ENCODE measurements at regions not wholly inside any gene's neighbourhood (a gene's known extent, or its start where the extent isn't known, plus 50 kb on each side); places are given as distances from the start of the nearest gene placed in this dataset.

DNA sequence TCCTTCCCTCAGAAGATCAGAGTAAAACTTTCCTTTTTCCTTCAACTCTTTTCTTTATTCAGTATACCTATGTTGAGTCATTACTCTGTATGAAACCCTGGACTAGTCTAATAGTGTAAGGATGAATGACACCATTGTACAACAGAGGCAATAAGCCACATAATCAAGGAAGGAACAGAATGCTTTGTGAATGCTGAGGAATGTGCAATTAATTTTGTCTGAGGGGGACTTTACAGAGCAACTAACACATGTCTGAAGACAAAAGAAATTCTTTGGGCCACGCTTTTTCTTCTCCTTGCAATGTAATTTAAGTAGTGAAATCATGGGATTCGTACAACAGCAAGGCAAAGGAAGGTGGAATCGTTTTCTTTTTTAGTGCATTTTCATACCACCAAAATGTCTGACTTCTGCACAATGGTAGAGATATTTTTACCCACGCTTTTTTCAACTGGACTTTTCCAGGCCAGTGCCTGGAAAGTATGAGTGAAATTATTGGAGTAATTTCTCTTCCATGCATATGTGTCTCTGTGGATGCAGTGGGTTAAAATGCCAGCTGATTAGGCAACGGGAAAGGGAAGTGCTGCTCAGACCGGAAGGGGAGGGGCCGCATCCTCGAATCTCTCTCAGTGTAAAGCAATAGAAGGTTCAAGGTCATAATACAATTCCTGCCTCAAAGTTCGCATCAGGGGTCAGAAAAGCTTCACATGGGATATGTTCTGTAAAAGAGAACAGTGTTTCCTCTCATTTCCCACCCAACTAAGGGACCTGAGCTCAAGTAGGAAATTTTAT lies 89.9 kb upstream of the MTHFD1L start:
- H3K27ac ChIP-seq (ENCODE audit: extremely low read depth, low read depth, low read length): no peak overlapping the region
- peaks cover 2% of the 10 kb centered on the region; the same call in 1 of the 2 replicates for H3K9me3 ChIP-seq (ENCODE audit: control insufficient read depth, insufficient read depth, low read depth, low read length)
- TF ChIP-seq, protein P1, sequence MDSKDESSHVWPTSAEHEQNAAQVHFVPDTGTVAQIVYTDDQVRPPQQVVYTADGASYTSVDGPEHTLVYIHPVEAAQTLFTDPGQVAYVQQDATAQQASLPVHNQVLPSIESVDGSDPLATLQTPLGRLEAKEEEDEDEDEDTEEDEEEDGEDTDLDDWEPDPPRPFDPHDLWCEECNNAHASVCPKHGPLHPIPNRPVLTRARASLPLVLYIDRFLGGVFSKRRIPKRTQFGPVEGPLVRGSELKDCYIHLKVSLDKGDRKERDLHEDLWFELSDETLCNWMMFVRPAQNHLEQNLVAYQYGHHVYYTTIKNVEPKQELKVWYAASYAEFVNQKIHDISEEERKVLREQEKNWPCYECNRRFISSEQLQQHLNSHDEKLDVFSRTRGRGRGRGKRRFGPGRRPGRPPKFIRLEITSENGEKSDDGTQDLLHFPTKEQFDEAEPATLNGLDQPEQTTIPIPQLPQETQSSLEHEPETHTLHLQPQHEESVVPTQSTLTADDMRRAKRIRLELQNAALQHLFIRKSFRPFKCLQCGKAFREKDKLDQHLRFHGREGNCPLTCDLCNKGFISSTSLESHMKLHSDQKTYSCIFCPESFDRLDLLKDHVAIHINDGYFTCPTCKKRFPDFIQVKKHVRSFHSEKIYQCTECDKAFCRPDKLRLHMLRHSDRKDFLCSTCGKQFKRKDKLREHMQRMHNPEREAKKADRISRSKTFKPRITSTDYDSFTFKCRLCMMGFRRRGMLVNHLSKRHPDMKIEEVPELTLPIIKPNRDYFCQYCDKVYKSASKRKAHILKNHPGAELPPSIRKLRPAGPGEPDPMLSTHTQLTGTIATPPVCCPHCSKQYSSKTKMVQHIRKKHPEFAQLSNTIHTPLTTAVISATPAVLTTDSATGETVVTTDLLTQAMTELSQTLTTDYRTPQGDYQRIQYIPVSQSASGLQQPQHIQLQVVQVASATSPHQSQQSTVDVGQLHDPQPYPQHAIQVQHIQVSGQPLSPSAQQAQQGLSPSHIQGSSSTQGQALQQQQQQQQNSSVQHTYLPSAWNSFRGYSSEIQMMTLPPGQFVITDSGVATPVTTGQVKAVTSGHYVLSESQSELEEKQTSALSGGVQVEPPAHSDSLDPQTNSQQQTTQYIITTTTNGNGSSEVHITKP (tag by site-specific recombination; IDR thresholded peaks at IDR 0.05): 0 out of 2 replicates have a peak, but pooled peaks have one; percentile 23
- TF ChIP-seq ZNF560 (tag by site-specific recombination; IDR thresholded peaks at IDR 0.05; ENCODE audit: borderline replicate concordance) (no peak), TRIM28 (IDR thresholded peaks at IDR 0.05; ENCODE audit: borderline replicate concordance, low read length) (no peak), ZNF558 (tag by site-specific recombination; IDR thresholded peaks at IDR 0.05) (no peak)
- H3K4me1 ChIP-seq (ENCODE audit: control insufficient read depth, insufficient read depth, low read length): no peaks in the 10 kb centered on the region
- H3K36me3 ChIP-seq (ENCODE audit: control insufficient read depth in 2 of 2, insufficient read depth in 1 of 2, low read length in 2 of 2): peaks cover 0 to 3% of the 10 kb centered on the region in 2 experiments; a peak in 1 of 3 replicates
- CTCF ChIA-PET: no interaction called here
- POLR2A ChIA-PET: no interaction called here
- H3K4me3 ChIP-seq (ENCODE audit: low read depth, low read length): no peak overlapping the region

DNA sequence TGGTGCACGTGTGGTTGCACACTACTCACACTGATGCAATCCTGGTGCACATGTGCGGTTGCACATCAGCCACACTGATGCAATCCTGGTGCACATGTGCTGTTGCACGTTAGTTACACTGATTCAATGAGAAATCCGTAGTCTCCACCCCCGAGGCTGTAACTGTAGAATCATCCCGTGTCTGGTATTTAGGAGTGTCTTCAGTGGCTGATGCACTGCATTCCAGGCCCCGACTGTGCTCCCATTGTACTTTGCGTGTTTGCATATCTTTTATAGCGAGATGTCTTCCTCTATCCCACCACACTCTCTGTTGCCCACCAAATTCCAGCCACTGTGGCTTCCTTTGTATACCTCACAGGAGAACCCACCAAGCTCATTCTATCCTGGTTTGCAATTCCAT lies 87.8 kb upstream of the MTHFD1L start:
- POLR2A ChIA-PET: no interaction called here

More for the DNA sequence above, 87.8 kb upstream of the MTHFD1L start:
- peaks cover 2% of the 10 kb centered on the region; the same call in 1 of the 2 replicates for H3K9me3 ChIP-seq (ENCODE audit: control insufficient read depth, insufficient read depth, low read depth, low read length)
- no peaks in the 10 kb centered on the region for H3K4me1 ChIP-seq (ENCODE audit: control insufficient read depth, insufficient read depth, low read length)
- H3K36me3 ChIP-seq (ENCODE audit: control insufficient read depth in 2 of 2, insufficient read depth in 1 of 2, low read length in 2 of 2): peaks cover 0 to 3% of the 10 kb centered on the region in 2 experiments; a peak in 2 of 3 replicates
- H3K27ac ChIP-seq (ENCODE audit: extremely low read depth, low read depth, low read length): no peak overlapping the region
- CTCF ChIA-PET: no interaction called here
- no peak overlapping the region for H3K4me3 ChIP-seq (ENCODE audit: low read depth, low read length)
- no peak for TF ChIP-seq ZNF169 (tag by site-specific recombination; IDR thresholded peaks at IDR 0.05)
- TF ChIP-seq, protein P2, sequence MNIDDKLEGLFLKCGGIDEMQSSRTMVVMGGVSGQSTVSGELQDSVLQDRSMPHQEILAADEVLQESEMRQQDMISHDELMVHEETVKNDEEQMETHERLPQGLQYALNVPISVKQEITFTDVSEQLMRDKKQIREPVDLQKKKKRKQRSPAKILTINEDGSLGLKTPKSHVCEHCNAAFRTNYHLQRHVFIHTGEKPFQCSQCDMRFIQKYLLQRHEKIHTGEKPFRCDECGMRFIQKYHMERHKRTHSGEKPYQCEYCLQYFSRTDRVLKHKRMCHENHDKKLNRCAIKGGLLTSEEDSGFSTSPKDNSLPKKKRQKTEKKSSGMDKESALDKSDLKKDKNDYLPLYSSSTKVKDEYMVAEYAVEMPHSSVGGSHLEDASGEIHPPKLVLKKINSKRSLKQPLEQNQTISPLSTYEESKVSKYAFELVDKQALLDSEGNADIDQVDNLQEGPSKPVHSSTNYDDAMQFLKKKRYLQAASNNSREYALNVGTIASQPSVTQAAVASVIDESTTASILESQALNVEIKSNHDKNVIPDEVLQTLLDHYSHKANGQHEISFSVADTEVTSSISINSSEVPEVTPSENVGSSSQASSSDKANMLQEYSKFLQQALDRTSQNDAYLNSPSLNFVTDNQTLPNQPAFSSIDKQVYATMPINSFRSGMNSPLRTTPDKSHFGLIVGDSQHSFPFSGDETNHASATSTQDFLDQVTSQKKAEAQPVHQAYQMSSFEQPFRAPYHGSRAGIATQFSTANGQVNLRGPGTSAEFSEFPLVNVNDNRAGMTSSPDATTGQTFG (tag by site-specific recombination; IDR thresholded peaks at IDR 0.05; ENCODE audit: borderline replicate concordance): no peak
- no peak for TF ChIP-seq EGR2 (tag by site-specific recombination; IDR thresholded peaks at IDR 0.05; ENCODE audit: low read depth)
- TF ChIP-seq ZNF133 (tag by site-specific recombination; IDR thresholded peaks at IDR 0.05): no peak
- no peak for TF ChIP-seq ZFP41 (tag by site-specific recombination; IDR thresholded peaks at IDR 0.05; ENCODE audit: borderline replicate concordance)
- TF ChIP-seq GLIS2 (tag by site-specific recombination; IDR thresholded peaks at IDR 0.05): no peak
- no peak for TF ChIP-seq ZNF274 (IDR thresholded peaks at IDR 0.05; ENCODE audit: low read length)
- no peak for TF ChIP-seq ZNF274 (tag by site-specific recombination; IDR thresholded peaks at IDR 0.05; ENCODE audit: borderline replicate concordance)
- TF ChIP-seq, protein P3, sequence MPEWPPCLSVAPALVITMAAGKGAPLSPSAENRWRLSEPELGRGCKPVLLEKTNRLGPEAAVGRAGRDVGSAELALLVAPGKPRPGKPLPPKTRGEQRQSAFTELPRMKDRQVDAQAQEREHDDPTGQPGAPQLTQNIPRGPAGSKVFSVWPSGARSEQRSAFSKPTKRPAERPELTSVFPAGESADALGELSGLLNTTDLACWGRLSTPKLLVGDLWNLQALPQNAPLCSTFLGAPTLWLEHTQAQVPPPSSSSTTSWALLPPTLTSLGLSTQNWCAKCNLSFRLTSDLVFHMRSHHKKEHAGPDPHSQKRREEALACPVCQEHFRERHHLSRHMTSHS (tag by site-specific recombination; IDR thresholded peaks at IDR 0.05): no peak
- TF ChIP-seq FEZF1 (tag by site-specific recombination; IDR thresholded peaks at IDR 0.05): no peak
- no peak for TF ChIP-seq KLF16 (tag by site-specific recombination; IDR thresholded peaks at IDR 0.05)
- TF ChIP-seq, protein P4, sequence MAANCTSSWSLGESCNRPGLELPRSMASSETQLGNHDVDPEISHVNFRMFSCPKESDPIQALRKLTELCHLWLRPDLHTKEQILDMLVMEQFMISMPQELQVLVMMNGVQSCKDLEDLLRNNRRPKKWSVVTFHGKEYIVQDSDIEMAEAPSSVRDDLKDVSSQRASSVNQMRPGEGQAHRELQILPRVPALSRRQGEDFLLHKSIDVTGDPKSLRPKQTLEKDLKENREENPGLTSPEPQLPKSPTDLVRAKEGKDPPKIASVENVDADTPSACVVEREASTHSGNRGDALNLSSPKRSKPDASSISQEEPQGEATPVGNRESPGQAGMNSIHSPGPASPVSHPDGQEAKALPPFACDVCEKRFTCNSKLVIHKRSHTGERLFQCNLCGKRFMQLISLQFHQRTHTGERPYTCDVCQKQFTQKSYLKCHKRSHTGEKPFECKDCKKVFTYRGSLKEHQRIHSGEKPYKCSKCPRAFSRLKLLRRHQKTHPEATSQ (tag by site-specific recombination; IDR thresholded peaks at IDR 0.05): no peak
